HEK293T (cell line): ENCODE measurements at regions not wholly inside any gene's neighbourhood (a gene's known extent, or its start where the extent isn't known, plus 50 kb on each side); places are given as distances from the start of the nearest gene placed in this dataset.

Experiments used
- BHLHE40 ChIP-seq: fragments of 450-650 bp; IDR thresholded peaks from 2 replicates; pipeline ENCODE4 v1.6.1; 2016; ENCODE audit warnings: mild to moderate bottlenecking, moderate library complexity, borderline replicate concordance
- FOXA1 ChIP-seq: fragments of 450-650 bp; IDR thresholded peaks from 2 replicates; pipeline ENCODE4 v1.6.1; 2016; ENCODE audit warnings: mild to moderate bottlenecking
- FOXK2 ChIP-seq: fragments of 450-650 bp; IDR thresholded peaks from 2 replicates; pipeline ENCODE4 v1.6.1; 2016; ENCODE audit warnings: mild to moderate bottlenecking
- NFRKB ChIP-seq: fragments of 450-650 bp; IDR thresholded peaks from 2 replicates; pipeline ENCODE4 v1.6.1; 2016; ENCODE audit warnings: mild to moderate bottlenecking, moderate library complexity
- PKNOX1 ChIP-seq: fragments of 450-650 bp; IDR thresholded peaks from 2 replicates; pipeline ENCODE4 v1.6.1; 2016

GRCh38 chr2:234751275-234751973 lies 200.4 kb upstream of the SH3BP4 start:
- TF ChIP-seq PKNOX1 (no peak), FOXK2 (no peak), BHLHE40 (no peak), FOXA1 (no peak), NFRKB (no peak)
